Islet precursor cell (in vitro differentiated cells): ENCODE measurements at regions not wholly inside any gene's neighbourhood (a gene's known extent, or its start where the extent isn't known, plus 50 kb on each side); places are given as distances from the start of the nearest gene placed in this dataset.
"Not testable (repeated sequence)": the region's sequence is repeated elsewhere in the genome, so short reads cannot be mapped to it uniquely, and the experiment has no call there.

Experiments
- DNase-seq: peaks from one replicate; pipeline ENCODE4 v3.0.0-alpha.2; 2018

DNA sequence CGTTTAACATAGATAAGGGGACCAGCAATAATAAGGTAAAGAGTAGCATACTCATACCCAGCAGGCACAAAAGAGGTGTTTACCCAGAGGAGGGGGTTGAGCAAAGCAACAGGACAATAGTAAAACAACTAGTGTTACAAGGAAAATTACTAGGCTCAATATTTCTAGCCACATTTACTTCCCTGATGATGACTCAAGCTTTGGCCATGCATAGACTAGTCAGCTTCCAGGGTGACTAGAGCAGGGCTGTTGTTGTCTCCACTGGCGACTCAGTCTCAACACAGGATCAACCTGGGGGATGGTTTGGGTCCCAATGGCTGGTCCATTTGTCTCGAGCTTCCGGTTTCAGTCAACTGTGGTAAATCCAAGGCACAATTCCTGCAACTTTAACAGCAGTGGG is 217.7 kb upstream of the KCND2 start:
- DNase-seq = peak; percentile 65

DNA sequence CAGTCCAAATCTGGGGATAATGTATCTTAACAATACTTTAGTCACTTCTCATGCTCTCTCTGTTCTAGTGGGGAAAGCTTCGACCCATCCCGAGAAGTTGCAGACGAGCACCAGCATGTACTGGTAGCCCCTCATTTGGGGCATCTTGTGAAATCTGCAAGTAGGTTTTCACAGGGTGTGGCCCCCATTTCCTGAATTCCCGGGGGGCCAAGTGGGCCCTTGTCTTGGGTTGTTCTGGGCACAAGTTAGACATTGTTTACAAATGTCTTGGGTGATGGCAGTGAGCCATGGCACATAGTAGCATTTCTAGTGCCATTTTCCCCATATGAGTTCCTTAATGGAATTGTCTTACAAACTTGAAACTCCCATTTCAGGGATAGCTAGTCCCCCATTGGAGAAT is 216.7 kb upstream of the KCND2 start:
- no peak for DNase-seq

DNA sequence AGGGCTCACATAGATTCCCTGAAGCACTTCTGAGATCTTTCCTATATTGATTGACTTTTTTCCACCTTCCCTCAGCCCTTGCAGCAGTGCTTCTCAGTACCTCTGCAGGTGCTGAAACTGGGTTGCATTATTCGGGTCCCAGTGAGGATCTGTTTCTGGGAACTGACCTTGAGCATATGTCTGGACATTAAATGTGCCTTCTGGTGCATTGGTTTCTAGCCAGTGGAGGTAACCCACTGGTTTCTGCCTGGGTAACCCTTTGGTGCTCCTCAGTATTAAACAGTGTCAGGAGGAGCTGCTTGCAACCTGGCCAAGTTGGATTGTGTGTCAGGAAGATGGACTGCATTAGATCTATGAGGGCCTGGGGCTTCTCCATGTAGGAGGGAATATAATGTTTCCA is 213.3 kb upstream of the KCND2 start:
- no peak for DNase-seq

DNA sequence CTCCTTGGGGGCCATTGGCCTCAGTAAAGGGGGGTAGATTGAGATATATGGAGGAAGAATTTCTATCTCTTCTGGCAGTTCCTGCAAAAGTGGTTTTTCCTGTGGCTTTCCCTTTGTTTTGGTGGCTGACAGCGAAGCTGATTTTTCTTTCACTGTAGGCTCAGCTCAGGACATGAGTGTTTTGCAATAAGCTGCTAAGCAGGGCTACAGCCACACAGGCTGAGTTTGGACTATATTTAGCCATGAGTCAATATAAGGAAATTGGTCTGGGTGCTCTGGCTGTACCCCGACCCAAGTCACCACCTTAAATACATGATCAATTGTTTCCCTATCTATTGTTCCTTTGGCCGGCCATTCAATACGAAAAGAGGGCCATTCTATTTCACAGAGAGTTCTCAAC is 212.7 kb upstream of the KCND2 start:
- no peak for DNase-seq

DNA sequence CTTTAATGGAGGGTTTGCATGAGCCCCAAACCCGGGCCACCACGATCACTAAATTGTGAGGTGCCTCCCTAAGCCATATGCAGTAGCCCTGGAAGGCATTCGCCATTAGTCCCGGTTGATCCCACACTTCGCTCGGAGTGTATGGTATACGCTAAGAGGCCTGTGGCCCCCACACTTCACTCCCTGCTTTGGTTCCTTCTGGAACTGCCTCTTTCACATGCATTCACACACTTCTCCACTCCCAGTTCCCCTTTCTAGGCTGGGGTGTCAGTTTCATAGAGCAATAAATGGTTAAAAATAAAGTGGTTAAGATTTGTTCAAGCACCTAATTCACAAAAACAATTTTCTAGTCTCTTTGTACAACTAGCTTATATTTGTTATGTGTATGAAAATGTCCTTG is 212.1 kb upstream of the KCND2 start:
- DNase-seq = no peak

DNA sequence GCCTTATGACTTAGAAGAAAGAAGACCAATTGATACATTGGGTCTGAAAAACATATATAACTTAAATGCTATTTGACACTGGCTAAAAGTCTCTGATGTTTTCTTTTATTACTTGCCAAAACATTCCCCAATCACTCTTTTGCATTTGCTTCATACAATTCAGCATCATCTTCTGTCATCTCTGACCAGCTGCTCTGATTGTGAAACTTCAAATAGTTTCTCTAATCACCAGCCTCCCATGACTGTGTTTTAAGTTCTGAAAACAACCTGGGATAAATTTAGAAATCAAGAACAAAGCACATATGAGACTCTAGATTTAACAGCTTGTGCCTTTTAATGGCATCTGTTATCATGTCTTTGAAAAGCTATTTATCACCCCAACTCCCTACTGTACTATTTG is 208.4 kb upstream of the KCND2 start:
- DNase-seq = no peak

DNA sequence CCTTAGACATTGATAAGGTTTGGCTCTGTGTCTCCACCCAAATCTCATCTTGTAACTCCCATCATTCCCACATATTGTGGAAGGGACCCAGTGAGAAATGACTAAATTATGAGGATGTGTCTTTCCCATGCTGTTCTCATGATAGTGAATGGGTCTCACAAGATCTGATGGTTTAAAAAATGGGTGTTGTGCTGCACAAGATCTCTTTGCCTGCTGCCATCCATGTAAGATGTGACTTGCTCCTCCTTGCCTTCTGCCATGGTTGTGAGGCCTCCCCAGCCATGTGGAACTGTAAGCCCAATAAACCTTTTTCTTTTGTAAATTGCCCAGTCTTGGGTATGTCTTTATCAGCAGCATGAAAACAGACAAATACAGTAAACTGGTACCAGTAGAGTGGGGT is 206.1 kb upstream of the KCND2 start:
- DNase-seq = not testable (repeated sequence)

DNA sequence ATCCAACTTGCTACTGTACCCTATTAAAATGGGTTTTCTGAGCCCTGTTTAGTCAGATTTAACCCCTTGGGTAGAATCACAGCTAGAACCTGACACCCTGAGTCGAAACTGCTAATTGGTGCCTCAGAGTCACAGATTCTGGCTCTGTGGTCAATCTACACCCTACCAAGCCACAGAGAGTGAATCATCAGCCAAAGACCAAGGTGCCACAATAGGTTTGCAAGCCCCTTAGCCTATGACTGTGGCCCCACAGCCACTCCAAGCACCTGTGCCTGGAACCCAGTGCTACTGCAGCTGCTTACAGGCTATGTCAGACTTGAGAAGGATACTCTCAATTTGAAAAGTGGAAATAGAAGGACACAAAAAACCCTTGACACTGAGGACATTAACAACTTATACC is 202.8 kb upstream of the KCND2 start:
- no peak for DNase-seq

DNA sequence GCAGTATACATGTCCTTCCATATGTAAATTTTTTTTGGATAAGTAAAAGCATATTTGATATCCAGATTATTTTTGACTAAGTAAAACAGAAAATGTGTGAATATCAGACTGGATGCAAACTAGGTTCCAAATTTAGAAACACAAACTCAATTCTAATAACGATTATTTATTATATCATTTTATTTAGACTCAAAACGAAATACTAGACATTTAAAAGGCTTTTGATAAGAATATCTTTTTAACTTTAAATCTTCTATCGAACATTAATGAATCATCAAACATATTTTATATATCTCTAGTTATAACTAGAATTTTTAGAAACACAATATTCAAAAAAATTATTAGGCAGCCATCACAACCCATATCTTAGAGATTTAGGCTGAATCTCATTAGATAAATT is 195.2 kb upstream of the KCND2 start:
- DNase-seq = no peak

DNA sequence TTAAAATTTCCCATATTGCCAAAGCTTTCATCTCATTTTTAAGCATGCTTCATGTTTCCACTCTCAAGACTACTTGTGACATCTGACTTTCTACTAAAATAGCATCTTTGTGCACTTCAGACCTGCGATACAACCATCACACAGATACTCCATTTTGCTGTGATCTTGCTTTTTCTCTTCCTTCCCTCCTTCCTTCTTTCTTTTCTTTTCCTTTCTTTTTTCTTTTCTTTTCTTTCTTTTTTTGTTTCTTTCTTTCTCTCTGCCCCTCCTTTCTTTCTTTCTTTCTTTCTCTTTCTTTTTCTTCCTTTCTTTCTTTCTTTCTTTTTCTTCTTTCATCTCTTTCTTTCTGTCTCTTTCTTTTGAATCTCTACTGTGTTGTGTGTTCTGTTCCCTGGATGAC is 194.0 kb upstream of the KCND2 start:
- DNase-seq = no peak

DNA sequence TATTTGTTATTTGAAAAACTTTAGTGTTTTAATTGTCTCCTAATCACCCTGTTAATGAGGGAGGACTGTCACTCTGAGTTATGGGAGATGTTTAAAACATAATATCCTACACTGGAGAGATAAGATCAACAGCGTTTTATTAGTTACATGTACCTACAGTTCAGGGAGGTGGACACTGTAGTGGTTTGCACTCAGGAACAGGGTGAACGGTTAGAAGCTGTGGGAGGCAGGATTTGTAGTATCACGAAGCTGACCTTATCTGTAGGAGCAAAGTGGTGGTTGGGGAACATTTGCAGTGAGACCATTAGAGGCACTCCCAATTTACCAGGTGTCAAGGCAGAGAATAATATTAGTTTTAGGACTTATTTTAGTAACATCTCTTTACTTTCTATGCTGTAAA is 193.3 kb upstream of the KCND2 start:
- DNase-seq = no peak

DNA sequence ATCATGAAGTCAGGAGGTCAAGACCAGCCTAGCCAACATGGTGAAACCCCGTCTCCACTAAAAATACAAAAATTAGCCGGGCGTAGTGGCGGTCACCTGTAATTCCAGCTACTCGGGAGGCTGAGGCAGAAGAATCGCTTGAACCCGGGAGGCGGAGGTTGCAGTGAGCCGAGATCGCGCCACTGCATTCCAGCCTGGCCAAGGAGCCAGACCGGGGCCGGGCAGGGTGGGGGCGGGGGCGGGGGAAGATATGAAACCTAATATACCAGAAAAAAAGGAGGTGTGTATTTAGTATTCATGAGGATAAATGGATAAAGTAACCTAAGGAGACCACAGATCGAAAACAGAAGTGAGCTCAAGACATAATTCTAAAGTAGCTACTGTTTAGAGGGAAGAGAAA is 186.5 kb upstream of the KCND2 start:
- DNase-seq = not testable (repeated sequence)

DNA sequence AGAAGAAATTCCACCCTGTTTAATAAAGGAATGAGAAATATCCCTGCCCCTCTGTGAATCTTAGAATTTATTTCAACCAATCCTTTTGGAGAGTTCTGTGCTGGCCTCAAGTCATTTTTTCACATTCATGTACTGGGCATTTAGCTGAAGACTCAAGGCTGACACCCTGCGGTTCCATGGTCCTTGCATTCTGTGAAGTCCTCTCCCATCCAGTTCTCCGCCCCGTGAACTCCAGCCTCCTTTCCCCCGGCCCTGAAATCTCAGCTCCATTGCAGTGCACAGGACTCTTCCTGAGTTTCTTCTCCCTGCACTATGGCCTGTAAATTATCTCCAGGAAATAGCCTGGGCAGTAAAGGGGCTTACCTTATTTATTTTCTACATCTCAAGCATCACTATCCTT is 183.0 kb upstream of the KCND2 start:
- peak; percentile 56 for DNase-seq

DNA sequence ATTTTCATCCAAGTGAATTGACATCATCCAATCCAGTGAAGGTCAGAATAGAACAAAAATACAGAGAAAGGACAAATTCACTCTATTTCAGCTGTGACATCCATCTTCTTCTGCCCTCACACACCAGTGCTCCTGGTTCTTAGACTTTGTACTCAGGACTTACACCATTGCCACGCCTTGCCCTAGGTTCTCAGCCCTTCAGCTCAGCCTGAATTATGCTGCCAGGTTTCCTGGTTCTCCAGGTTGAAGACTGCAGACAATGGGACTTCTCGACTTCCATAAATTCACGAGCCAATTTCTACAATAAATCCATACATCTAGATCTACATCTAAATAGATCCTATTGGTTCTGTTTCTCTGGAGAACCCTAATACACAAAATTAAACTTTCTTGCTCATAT is 181.2 kb upstream of the KCND2 start:
- DNase-seq = no peak

DNA sequence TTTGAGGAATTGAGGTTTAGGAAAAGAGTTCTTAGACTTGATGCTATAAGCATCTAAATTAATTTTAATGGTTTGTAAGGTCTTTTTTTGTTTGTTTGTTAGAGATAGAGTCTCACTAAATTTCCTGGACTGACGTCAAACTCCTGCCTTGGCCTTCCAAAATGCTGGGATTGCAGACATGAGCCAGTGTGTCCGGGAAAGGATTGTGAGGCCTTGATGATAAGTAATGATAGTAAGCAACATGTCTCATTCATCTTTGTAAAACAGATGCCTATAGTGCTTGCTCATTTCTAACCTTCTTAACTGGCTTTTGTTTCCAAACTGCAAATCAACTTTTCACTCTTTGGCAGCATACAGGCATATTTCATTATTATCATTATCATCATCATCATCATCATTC is 176.0 kb upstream of the KCND2 start:
- no peak for DNase-seq

DNA sequence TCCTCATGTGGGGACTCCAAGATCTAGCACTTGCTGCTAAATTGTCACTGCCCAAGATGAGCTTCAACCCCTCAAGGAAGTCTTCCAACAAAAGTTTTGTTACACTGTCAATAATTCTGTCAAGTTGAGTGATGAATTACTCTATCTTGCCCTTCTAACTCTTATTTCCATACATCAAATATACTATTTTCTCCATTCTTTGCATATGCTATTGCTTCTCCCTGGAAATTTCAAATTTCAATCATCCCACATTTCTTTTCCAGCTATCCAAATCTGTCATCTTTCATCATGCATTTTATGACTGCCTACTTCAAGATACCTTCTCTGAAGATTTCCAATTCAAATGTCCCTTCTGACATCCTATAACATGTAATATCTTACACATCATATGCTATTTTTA is 175.2 kb upstream of the KCND2 start:
- no peak for DNase-seq

DNA sequence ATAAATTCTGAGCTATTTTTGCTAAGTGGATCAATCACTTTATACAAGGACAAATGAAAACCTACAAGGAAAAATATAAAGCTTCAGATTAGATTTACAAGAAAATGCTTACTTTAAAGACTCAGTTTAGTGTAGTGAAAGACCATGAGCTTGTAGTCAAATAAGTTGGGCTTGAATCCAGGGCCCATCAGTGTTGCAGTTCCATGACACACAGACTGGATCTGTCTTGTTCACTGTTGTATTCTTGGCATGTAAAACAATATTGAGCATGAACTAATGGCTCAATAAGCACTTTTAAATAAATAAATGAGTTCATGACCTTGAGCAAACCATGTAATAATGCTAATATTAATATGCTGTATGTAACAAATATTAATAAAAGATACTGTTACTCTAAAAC is 164.6 kb upstream of the KCND2 start:
- no peak for DNase-seq

DNA sequence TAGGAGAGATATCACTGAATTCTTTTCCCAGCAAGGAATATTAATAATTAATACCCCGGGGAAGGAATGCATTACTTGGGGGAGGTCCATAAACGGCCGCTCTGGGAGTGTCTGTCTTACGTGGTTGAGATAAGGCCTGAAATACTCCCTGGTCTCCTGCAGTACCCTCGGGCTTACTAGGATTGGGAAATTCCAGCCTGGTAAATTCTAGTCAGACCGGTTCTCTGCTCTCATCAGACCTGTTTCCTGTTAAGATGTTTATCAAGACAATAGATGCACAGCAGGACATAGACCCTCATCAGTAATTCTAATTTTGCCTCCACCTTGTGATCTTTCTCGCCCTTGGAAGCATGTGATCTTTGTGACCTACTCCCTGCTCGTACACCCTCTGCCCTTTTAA is 162.8 kb upstream of the KCND2 start:
- peak; percentile 65 for DNase-seq

DNA sequence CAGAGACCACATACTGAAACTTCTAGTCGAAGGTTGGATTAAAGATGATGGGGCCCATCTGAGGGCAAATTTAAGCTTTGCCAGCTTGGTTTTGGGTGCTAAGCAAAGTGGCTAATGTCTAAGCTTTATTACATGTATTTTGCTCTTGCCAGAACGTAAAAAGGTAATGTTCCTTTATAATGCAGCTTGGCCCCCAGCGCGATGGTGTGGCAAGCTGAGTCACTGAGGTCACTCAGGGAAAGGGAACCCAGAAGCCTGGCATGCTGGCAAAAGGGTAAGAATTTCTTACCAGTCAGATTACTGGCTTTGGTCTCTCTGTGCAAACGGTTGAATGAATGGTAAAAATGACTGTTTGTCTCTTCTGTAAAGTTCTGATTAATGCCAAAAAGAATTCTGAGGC is 158.3 kb upstream of the KCND2 start:
- no peak for DNase-seq

DNA sequence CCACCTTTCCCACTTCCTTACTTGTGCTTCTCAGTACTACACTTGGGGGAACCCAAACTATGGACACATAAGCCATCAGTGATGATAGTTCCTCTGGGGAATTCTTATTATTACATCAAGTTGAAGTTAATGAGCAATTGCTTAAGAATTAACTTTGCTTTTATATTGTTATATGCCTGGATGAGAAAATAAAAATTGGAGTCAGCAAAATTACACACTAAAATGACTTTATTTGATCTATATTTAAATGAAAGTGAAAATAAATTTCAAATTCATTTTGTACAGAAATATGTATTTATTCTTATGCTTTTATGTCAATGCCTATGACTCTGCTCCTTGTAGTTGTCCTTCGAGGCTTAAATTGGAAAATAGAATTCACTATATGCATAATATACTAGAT is 149.4 kb upstream of the KCND2 start:
- no peak for DNase-seq

DNA sequence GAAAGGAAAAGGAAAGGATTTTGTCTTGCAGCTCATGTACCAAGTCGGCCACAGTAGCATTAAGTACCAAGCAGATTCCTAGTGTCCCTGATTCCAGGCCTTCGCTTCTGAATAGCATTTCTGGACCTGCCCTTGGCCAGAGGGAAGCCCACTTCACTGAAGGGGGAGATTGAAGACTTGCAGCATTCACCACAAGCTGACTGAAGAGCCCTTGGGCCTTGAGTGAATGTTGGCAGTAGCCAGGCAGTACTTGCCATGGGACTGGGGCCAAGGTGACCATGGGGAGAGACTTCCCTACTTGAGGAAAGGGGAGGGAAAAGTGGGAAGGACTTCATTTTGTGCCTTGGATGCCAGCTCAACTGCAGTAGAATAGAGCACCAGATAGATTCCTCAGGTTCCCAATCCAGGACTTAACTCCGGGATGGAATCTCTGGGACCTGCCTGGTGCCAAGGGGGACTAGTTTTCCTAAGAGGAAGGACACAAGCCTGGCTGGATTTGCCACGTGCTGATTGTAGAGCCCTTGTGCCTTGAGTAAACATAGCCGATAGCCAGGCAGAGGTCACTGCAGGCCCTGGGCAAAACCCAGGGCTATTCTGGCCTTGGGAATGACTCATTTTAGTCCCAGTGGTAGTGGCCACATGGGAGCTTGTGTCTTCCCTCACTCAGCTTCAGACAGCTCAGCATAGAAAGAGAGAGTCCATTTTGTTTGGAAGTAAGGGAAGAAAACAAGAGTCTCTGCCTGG is 141.7 kb upstream of the KCND2 start:
- DNase-seq = no peak

DNA sequence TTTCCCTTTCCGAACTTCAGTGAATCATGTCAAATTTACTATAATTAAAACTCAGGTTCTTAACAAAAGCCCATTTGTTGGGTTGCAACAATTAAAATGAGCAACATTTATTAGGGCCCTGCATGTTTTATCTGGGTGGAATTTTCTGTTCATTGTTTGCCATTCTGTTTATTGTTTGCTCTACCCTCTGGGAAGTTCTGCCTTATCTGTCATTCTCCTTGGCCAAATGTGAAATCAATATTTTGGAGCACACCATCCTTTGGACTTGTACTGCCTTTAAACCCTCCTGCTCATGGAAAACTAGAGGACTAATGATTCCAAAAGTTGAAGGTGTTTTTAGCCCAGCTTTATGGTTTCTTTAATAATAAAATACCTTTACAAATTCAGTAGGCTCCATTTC is 134.5 kb upstream of the KCND2 start:
- no peak for DNase-seq

DNA sequence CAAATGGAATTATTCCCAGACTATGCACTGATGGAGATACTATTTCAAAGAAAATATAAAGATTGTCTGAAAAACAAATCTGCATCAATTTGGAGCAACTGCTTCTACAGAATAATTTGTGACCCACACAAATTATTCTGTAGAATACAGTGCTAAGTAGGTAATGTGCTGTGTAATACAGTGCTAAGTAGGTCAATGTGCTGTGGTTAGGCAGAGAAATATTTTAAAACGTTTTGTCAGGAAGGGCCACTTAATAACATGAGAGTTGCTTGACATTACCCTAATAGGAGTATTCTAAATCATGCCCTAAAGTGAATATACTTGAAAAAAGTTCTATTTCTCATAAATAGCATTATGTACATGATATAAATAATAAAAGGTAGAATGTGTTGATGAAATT is 116.5 kb upstream of the KCND2 start:
- DNase-seq = no peak

DNA sequence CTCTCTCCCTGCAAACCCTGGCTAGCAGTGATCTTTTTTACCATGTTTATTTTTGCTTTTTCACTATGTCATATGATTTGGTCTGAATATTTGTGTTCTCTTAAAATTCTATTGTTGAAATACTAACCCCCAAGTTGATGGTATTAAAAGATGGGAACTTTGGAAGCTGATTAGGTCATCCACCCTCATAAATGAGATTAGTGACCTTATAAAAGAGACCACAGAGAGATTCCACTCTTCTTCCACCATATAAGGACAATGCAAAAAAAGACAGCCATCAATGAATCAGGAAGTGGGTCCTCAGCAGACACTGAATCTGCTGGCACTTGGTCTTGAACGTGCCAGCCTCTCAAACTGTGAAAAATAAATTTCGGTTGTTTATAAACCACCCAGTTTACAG is 112.8 kb upstream of the KCND2 start:
- DNase-seq = no peak

DNA sequence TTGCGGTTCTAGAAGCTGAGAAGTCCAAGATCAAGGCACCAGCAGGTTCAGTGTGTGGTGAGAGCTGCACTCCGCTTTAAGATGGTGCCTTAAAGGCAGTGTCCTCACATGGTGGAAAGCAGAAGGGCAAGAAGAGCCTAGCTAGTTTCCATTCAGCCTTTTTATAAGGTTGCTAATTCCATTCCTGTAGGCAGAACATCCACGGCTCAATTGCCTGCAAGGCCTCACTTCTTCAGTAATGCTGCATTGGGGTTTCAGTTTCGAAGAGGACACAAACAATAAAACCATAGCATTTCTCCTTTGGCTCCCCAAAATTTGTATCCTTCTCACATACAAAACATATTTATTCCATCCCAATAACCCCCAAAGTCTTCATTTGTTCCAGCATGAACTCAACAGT is 109.5 kb upstream of the KCND2 start:
- no peak for DNase-seq

DNA sequence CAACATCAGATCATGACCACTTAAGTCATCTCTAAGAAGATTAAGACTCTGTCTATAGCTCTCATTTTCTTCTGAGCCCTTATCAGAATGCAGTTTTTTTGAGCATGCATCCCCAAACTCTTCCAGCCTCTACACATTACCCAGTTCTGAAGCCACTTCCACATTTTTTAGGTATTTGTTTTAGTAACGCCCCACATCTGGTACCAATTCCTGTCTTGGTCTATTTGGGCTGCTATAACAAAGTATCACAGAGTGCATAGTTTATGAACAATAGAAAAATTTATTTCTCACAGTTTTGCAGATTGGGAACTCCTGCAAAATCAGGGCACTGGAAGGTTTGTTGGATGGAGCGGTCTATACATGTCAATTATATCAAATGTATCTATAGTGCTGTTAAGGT is 107.7 kb upstream of the KCND2 start:
- no peak for DNase-seq
